Glomerular visceral epithelial cell (primary cell): ENCODE measurements at regions not wholly inside any gene's neighbourhood (a gene's known extent, or its start where the extent isn't known, plus 50 kb on each side); places are given as distances from the start of the nearest gene placed in this dataset.
A peak's percentile ranks its signal among the peaks of the same experiment; 100 is the strongest.
"Not testable (repeated sequence)": the region's sequence is repeated elsewhere in the genome, so short reads cannot be mapped to it uniquely, and the experiment has no call there.

Source experiments
- DNase-seq: peaks from one replicate; pipeline ENCODE4 v3.0.0-alpha.2; 2016; ENCODE audit errors: extremely low spot score

GRCh38 chr5:118552731-118553360, 435.5 kb downstream of the DTWD2 start:
- DNase-seq = no peak

GRCh38 chr5:118552146-118552545, 436.2 kb downstream of the DTWD2 start:
- DNase-seq = no peak

- DNase-seq = no peak
These were observed 436.6 kb downstream of the DTWD2 start for GRCh38 chr5:118551716-118552115.

GRCh38 chr5:118551031-118551430, 437.3 kb downstream of the DTWD2 start:
- DNase-seq = peak; percentile 96

- peak; percentile 77 for DNase-seq
These were observed 439.3 kb downstream of the DTWD2 start for GRCh38 chr5:118548761-118549720.

- DNase-seq = no peak
These were observed 442.9 kb downstream of the DTWD2 start for GRCh38 chr5:118545470-118545869.

GRCh38 chr5:118544887-118545449, 443.4 kb downstream of the DTWD2 start:
- DNase-seq = no peak

- no peak for DNase-seq
These were observed 454.4 kb downstream of the DTWD2 start for GRCh38 chr5:118533923-118534322.

- DNase-seq = peak; percentile 57
These were observed 455.2 kb downstream of the DTWD2 start for GRCh38 chr5:118533156-118533555.

GRCh38 chr5:118531276-118531675, 457.1 kb downstream of the DTWD2 start:
- DNase-seq = no peak

GRCh38 chr5:118529361-118530144, 458.8 kb downstream of the DTWD2 start:
- DNase-seq = no peak

- DNase-seq = no peak
These were observed 465.7 kb downstream of the DTWD2 start for GRCh38 chr5:118522626-118523025.

GRCh38 chr5:118520771-118521415, 467.5 kb downstream of the DTWD2 start:
- DNase-seq = no peak

- DNase-seq = no peak
These were observed 468.9 kb downstream of the DTWD2 start for GRCh38 chr5:118519466-118519865.

- no peak for DNase-seq
These were observed 469.6 kb downstream of the DTWD2 start for GRCh38 chr5:118518720-118519119.

- DNase-seq = no peak
These were observed 476.5 kb downstream of the DTWD2 start for GRCh38 chr5:118511846-118512245.

- DNase-seq = no peak
These were observed 482.0 kb downstream of the DTWD2 start for GRCh38 chr5:118506217-118506852.

- not testable (repeated sequence) for DNase-seq
These were observed 486.1 kb downstream of the DTWD2 start for GRCh38 chr5:118502232-118502631.

- no peak for DNase-seq
These were observed 497.0 kb downstream of the DTWD2 start for GRCh38 chr5:118491351-118491750.

- no peak for DNase-seq
These were observed 501.6 kb downstream of the DTWD2 start for GRCh38 chr5:118486647-118487225.
